ENCODE measurements at regions not wholly inside any gene's neighbourhood (a gene's known extent, or its start where the extent isn't known, plus 50 kb on each side); places are given as distances from the start of the nearest gene placed in this dataset.

DNA sequence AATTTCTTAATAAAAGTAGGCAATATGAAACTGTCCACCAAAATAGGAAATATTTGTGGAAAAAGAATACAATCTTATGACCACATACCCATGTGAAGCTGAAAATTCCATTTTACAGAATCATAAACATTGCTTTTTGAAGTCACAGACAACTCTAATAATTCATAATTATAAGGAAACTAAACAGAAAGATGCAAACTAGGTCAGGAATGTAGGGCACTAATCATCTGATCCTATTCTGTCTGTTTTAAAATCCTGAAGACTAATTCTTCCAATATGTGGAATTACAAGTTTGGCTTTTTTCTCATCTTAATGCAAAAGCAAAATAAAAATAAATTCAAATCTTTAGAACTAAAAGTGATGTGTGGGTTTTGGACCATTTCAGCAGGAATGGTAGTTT, 528.6 kb downstream of the LTN1 start:
- no peak for DNase-seq
- no TSS peak for BruUV-seq (replicated peaks)
- Mint-ChIP-seq H3K27ac (ENCODE audit: unreplicated experiment) (no peak overlapping the region), H3K9me3 (ENCODE audit: low read depth, unreplicated experiment) (no peaks in the 10 kb centered on the region), H3K4me3 (ENCODE audit: low read depth, unreplicated experiment) (no peak overlapping the region), H3K36me3 (ENCODE audit: insufficient read depth, unreplicated experiment) (no peaks in the 10 kb centered on the region), H3K27me3 (ENCODE audit: unreplicated experiment) (no peaks in the 10 kb centered on the region), H3K4me1 (ENCODE audit: low read depth, unreplicated experiment) (no peaks in the 10 kb centered on the region)
- intact Hi-C loops (cut with micrococcal nuclease; ENCODE audit: unreplicated experiment) = no loop called here
- TF ChIP-seq, protein P1, sequence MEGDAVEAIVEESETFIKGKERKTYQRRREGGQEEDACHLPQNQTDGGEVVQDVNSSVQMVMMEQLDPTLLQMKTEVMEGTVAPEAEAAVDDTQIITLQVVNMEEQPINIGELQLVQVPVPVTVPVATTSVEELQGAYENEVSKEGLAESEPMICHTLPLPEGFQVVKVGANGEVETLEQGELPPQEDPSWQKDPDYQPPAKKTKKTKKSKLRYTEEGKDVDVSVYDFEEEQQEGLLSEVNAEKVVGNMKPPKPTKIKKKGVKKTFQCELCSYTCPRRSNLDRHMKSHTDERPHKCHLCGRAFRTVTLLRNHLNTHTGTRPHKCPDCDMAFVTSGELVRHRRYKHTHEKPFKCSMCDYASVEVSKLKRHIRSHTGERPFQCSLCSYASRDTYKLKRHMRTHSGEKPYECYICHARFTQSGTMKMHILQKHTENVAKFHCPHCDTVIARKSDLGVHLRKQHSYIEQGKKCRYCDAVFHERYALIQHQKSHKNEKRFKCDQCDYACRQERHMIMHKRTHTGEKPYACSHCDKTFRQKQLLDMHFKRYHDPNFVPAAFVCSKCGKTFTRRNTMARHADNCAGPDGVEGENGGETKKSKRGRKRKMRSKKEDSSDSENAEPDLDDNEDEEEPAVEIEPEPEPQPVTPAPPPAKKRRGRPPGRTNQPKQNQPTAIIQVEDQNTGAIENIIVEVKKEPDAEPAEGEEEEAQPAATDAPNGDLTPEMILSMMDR (IDR thresholded peaks at IDR 0.05; ENCODE audit: unreplicated experiment) = no peak
- CTCF ChIA-PET = no interaction called here

DNA sequence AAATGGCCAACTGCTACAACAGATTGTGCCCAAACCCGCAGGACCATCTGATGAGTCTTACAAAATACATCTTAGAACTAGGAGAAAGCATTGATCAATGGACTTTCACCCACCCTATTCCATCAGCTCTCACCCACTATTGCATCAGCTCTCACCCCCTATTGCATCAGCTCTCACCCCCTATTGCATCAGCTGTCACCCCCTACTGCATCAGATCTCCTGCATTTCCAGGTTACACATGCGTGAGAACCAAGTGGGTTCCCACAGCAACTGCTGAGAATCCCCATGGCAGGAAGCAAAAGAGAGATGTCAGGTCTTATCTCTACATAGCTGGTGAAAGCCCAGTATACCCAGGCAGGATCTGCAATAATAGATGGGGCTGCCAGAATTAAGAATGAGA, 533.5 kb downstream of the LTN1 start:
- intact Hi-C loops (cut with micrococcal nuclease; ENCODE audit: unreplicated experiment) = no loop called here
- CTCF ChIA-PET = no interaction called here
- no peaks in the 10 kb centered on the region for H3K4me1 Mint-ChIP-seq (ENCODE audit: low read depth, unreplicated experiment)
- H3K4me3 Mint-ChIP-seq (ENCODE audit: low read depth, unreplicated experiment) = no peak overlapping the region
- no TSS peak for BruUV-seq (replicated peaks)
- H3K27me3 Mint-ChIP-seq (ENCODE audit: unreplicated experiment) = no peaks in the 10 kb centered on the region
- DNase-seq = no peak
- no peaks in the 10 kb centered on the region for H3K9me3 Mint-ChIP-seq (ENCODE audit: low read depth, unreplicated experiment)
- H3K36me3 Mint-ChIP-seq (ENCODE audit: insufficient read depth, unreplicated experiment) = no peaks in the 10 kb centered on the region
- TF ChIP-seq, protein P1 (IDR thresholded peaks at IDR 0.05; ENCODE audit: unreplicated experiment) = no peak
- no peak overlapping the region for H3K27ac Mint-ChIP-seq (ENCODE audit: unreplicated experiment)

DNA sequence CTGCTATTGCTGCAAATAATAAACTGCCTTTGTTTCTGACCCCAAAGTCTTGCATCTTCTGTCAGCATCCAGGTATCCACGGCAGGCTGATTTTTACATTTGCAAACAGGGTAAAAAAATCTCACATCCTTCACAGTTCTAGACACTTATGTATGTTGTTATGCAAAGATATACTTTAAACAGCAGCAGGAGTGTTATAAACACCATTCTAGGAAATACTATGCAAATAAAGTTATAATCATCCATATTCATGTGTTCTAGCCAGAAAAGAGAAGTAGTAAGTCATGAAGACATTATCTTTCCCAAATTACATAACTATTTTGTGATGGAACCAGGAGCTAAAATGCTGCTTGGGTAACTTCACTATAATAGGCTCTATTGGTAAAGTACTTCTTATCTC, 534.2 kb downstream of the LTN1 start:
- no peak overlapping the region for H3K4me3 Mint-ChIP-seq (ENCODE audit: low read depth, unreplicated experiment)
- H3K27me3 Mint-ChIP-seq (ENCODE audit: unreplicated experiment) = no peaks in the 10 kb centered on the region
- no peaks in the 10 kb centered on the region for H3K4me1 Mint-ChIP-seq (ENCODE audit: low read depth, unreplicated experiment)
- no TSS peak for BruUV-seq (replicated peaks)
- no peak for DNase-seq
- H3K9me3 Mint-ChIP-seq (ENCODE audit: low read depth, unreplicated experiment) = no peaks in the 10 kb centered on the region
- H3K36me3 Mint-ChIP-seq (ENCODE audit: insufficient read depth, unreplicated experiment) = no peaks in the 10 kb centered on the region
- TF ChIP-seq, protein P1 (IDR thresholded peaks at IDR 0.05; ENCODE audit: unreplicated experiment) = no peak
- CTCF ChIA-PET = no interaction called here
- intact Hi-C loops (cut with micrococcal nuclease; ENCODE audit: unreplicated experiment) = no loop called here
- no peak overlapping the region for H3K27ac Mint-ChIP-seq (ENCODE audit: unreplicated experiment)

DNA sequence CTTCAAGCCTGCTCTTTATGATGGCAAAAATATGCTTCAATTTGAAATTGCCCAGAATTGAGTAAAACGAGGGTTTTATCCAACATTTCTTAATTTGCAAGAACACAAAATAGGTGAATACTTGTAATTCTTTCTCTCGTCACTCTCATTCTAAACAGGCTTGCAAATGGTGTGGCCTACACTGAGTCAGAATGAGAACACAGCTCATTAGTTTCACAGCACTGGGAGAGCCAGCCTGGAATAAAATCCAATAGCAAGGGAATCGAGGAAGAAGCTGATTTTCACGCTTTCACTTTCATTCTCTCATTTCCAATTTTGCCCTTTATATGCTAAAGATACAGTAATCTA, 537.5 kb downstream of the LTN1 start:
- H3K27me3 Mint-ChIP-seq (ENCODE audit: unreplicated experiment) = no peaks in the 10 kb centered on the region
- H3K36me3 Mint-ChIP-seq (ENCODE audit: insufficient read depth, unreplicated experiment) = no peaks in the 10 kb centered on the region
- BruUV-seq (replicated peaks) = no TSS peak
- no peaks in the 10 kb centered on the region for H3K9me3 Mint-ChIP-seq (ENCODE audit: low read depth, unreplicated experiment)
- H3K27ac Mint-ChIP-seq (ENCODE audit: unreplicated experiment) = no peak overlapping the region
- intact Hi-C loops (cut with micrococcal nuclease; ENCODE audit: unreplicated experiment) = no loop called here
- no peak overlapping the region for H3K4me3 Mint-ChIP-seq (ENCODE audit: low read depth, unreplicated experiment)
- CTCF ChIA-PET = no interaction called here
- H3K4me1 Mint-ChIP-seq (ENCODE audit: low read depth, unreplicated experiment) = no peaks in the 10 kb centered on the region
- TF ChIP-seq, protein P1 (IDR thresholded peaks at IDR 0.05; ENCODE audit: unreplicated experiment) = no peak
- no peak for DNase-seq
